GM23338 (cell line): ENCODE measurements at regions not wholly inside any gene's neighbourhood (a gene's known extent, or its start where the extent isn't known, plus 50 kb on each side); places are given as distances from the start of the nearest gene placed in this dataset.

ENCODE experiments used
- CTCF ChIP-seq, 2 experiments: fragments of 200-600 bp in 1 of 2; sonication (generic) in 1 of 2; conservative IDR thresholded peaks; 2 replicates each; pipeline versions ENCODE4 v1.5.1 to v1.6.1; 2016 to 2017; ENCODE audit warnings: antibody characterized with exemption in 2 of 2, low read depth in 2 of 2, mild to moderate bottlenecking in 2 of 2, moderate library complexity in 1 of 2
- EZH2phosphoT487 ChIP-seq: fragments of 200-600 bp; sonication (generic); IDR thresholded peaks from one replicate; pipeline ENCODE4 v1.8.1; 2018; ENCODE audit warnings: antibody characterized with exemption; ENCODE audit not compliant: unreplicated experiment
- ZNF331 ChIP-seq: fragments of 250-450 bp; sonication (Bioruptor Pico); IDR thresholded peaks from 2 replicates; pipeline ENCODE4 v1.5.0; 2020; ENCODE audit warnings: low read depth, mild to moderate bottlenecking, moderate library complexity

- TF ChIP-seq CTCF (conservative IDR thresholded peaks at IDR 0.05; ENCODE audit: low read depth in 2 of 2) (no peak), ZNF331 (CRISPR knock-in tag) (no peak), EZH2phosphoT487 (no peak)
Observed at GRCh38 chr6:133083248-133083967, 157.7 kb upstream of the EYA4 start.
